RWPE2 (cell line): ENCODE measurements at regions not wholly inside any gene's neighbourhood (a gene's known extent, or its start where the extent isn't known, plus 50 kb on each side); places are given as distances from the start of the nearest gene placed in this dataset.

ENCODE experiments used
- ATAC-seq: fragments of 200-7000 bp; cut with Tn5 transposase; 3 replicates; pipeline ENCODE4 v1.9.1; 2021; ENCODE audit warnings: low read depth
- DNase-seq: peaks from one replicate; pipeline ENCODE4 v3.0.0-alpha.2; 2020; ENCODE audit warnings: low spot score
- H3K27ac ChIP-seq: fragments of 450-650 bp; 2 replicates; pipeline ENCODE4 v1.5.1; 2017; ENCODE audit warnings: mild to moderate bottlenecking; ENCODE audit not compliant: poor library complexity, severe bottlenecking
- H3K27me3 ChIP-seq: fragments of 250-450 bp; sonication (Bioruptor Pico); 2 replicates; pipeline ENCODE4 v1.5.1; 2021; ENCODE audit warnings: mild to moderate bottlenecking, moderate library complexity; ENCODE audit not compliant: insufficient read depth, poor library complexity, severe bottlenecking
- H3K36me3 ChIP-seq: fragments of 250-450 bp; sonication (Bioruptor Pico); 2 replicates; pipeline ENCODE4 v1.5.1; 2020; ENCODE audit warnings: low read depth, mild to moderate bottlenecking, moderate library complexity
- H3K4me1 ChIP-seq: fragments of 250-450 bp; sonication (Bioruptor Pico); 2 replicates; pipeline ENCODE4 v1.5.1; 2021; ENCODE audit warnings: mild to moderate bottlenecking, moderate library complexity; ENCODE audit not compliant: insufficient read depth, poor library complexity, severe bottlenecking
- H3K4me3 ChIP-seq: fragments of 250-450 bp; sonication (Bioruptor Pico); 2 replicates; pipeline ENCODE4 v1.5.1; 2021; ENCODE audit warnings: mild to moderate bottlenecking, moderate library complexity; ENCODE audit not compliant: severe bottlenecking
- H3K9me3 ChIP-seq: fragments of 250-450 bp; sonication (Bioruptor Pico); 2 replicates; pipeline ENCODE4 v1.5.1; 2021; ENCODE audit warnings: mild to moderate bottlenecking, moderate library complexity; ENCODE audit not compliant: severe bottlenecking
- CTCF ChIP-seq: fragments of 450-650 bp; IDR thresholded peaks from one replicate; pipeline ENCODE4 v1.5.1; 2017; ENCODE audit warnings: mild to moderate bottlenecking, moderate library complexity; ENCODE audit not compliant: poor library complexity, severe bottlenecking

GRCh38 chr20:39588148-39588757 is 626.1 kb downstream of the DHX35 start:
- Histone ChIP-seq H3K27me3 (peaks cover 3% of the 10 kb centered on the region), H3K36me3 (no peaks in the 10 kb centered on the region), H3K4me1 (no peaks in the 10 kb centered on the region), H3K27ac (no peak overlapping the region), H3K9me3 (peaks cover 3% of the 10 kb centered on the region), H3K4me3 (no peak overlapping the region)
- no peak for TF ChIP-seq CTCF
- DNase-seq (no peak), ATAC-seq (0 out of 3 replicates have a peak, but pooled peaks have one; percentile 20)

GRCh38 chr20:39581034-39581433 is 618.9 kb downstream of the DHX35 start:
- TF ChIP-seq CTCF = no peak

GRCh38 chr20:39576771-39577170 is 614.6 kb downstream of the DHX35 start:
- H3K36me3 ChIP-seq = no peaks in the 10 kb centered on the region
- no peak for DNase-seq
- H3K9me3 ChIP-seq = no peaks in the 10 kb centered on the region
- TF ChIP-seq CTCF = no peak
- no peak overlapping the region for H3K4me3 ChIP-seq
- no peak overlapping the region for H3K27ac ChIP-seq
- H3K27me3 ChIP-seq = no peaks in the 10 kb centered on the region
- H3K4me1 ChIP-seq = no peaks in the 10 kb centered on the region
- ATAC-seq = peak; percentile 36; the same call in 1 of the 3 replicates

More at GRCh38 chr20:39581034-39581433, 618.9 kb downstream of the DHX35 start:
- H3K4me1 ChIP-seq = no peaks in the 10 kb centered on the region
- H3K4me3 ChIP-seq = no peak overlapping the region
- H3K27me3 ChIP-seq = no peaks in the 10 kb centered on the region
- no peaks in the 10 kb centered on the region for H3K9me3 ChIP-seq
- no peak overlapping the region for H3K27ac ChIP-seq
- no peaks in the 10 kb centered on the region for H3K36me3 ChIP-seq
- ATAC-seq (no peak), DNase-seq (no peak)

- no peak for TF ChIP-seq CTCF
- H3K9me3 ChIP-seq = no peaks in the 10 kb centered on the region
- H3K4me3 ChIP-seq = no peak overlapping the region
- DNase-seq (no peak), ATAC-seq (no peak)
- H3K4me1 ChIP-seq = no peaks in the 10 kb centered on the region
- H3K27me3 ChIP-seq = no peaks in the 10 kb centered on the region
- H3K27ac ChIP-seq = no peak overlapping the region
- H3K36me3 ChIP-seq = no peaks in the 10 kb centered on the region
Observed at GRCh38 chr20:39574061-39574460, 611.9 kb downstream of the DHX35 start.

GRCh38 chr20:39571171-39571570 is 609.0 kb downstream of the DHX35 start:
- Histone ChIP-seq H3K4me1 (no peaks in the 10 kb centered on the region), H3K27ac (no peak overlapping the region), H3K4me3 (no peak overlapping the region), H3K27me3 (no peaks in the 10 kb centered on the region), H3K9me3 (no peaks in the 10 kb centered on the region), H3K36me3 (no peaks in the 10 kb centered on the region)
- DNase-seq (no peak), ATAC-seq (no peak)
- TF ChIP-seq CTCF = no peak
